Neutrophil (primary cell): ENCODE measurements at regions not wholly inside any gene's neighbourhood (a gene's known extent, or its start where the extent isn't known, plus 50 kb on each side); places are given as distances from the start of the nearest gene placed in this dataset.

Experiments
- H3K27ac ChIP-seq: fragments of 200-600 bp; sonication (generic); 2 replicates; pipeline ENCODE4 v1.5.1; 2016; ENCODE audit warnings: mild to moderate bottlenecking, moderate library complexity
- H3K27me3 ChIP-seq: fragments of 200-600 bp; sonication (generic); 2 replicates; pipeline ENCODE4 v1.6.0; 2016; ENCODE audit warnings: mild to moderate bottlenecking
- H3K36me3 ChIP-seq: fragments of 200-600 bp; sonication (generic); 2 replicates; pipeline ENCODE4 v1.5.1; 2017
- H3K4me1 ChIP-seq, 2 experiments: fragments of 200-600 bp in 1 of 2; sonication (generic) in 1 of 2; 1 replicate in 1 of 2; 2 replicates in 1 of 2; pipeline versions ENCODE4 v1.5.1 to v1.6.1; 2013 to 2016; ENCODE audit warnings: low read depth in 1 of 2, low read length in 1 of 2, mild to moderate bottlenecking in 1 of 2, moderate library complexity in 1 of 2; ENCODE audit not compliant: control insufficient read depth in 1 of 2, insufficient read depth in 1 of 2
- H3K4me3 ChIP-seq, 2 experiments: fragments of 200-600 bp in 1 of 2; sonication (generic) in 1 of 2; 1 replicate in 1 of 2; 2 replicates in 1 of 2; pipeline ENCODE4 v1.5.1; 2013 to 2016; ENCODE audit warnings: low read depth in 1 of 2, low read length in 1 of 2, mild to moderate bottlenecking in 1 of 2, moderate library complexity in 1 of 2
- H3K9me3 ChIP-seq: fragments of 200-600 bp; sonication (generic); 2 replicates; pipeline ENCODE4 v1.5.1; 2016
- TF ChIP-seq, protein P1 (sequence below): fragments of 200-600 bp; sonication (generic); IDR thresholded peaks from 2 replicates; pipeline ENCODE4 v1.5.1; 2016; ENCODE audit warnings: antibody characterized with exemption

DNA sequence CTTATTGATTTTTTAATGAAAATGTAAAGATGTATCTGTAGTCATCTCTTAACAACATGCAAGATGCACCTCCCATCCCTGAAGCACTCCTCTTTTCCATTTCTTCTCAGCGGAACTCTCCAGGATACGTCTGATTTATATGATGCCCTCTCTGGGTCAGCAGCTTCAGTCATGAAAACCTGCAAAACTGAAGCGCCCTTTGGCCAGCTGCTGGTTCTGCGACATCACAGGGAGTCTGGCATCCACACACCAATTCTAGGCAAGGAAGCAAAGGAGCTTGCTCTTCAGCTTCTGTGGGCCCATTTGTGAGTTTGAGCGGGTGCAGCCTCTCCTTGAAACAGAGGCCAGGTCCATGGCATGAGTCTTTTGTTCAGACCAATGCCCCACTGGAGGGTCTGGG, 1253.3 kb downstream of the TBC1D22A start:
- Histone ChIP-seq H3K9me3 (no peaks in the 10 kb centered on the region), H3K4me1 (no peaks in the 10 kb centered on the region)
- TF ChIP-seq, protein P1, sequence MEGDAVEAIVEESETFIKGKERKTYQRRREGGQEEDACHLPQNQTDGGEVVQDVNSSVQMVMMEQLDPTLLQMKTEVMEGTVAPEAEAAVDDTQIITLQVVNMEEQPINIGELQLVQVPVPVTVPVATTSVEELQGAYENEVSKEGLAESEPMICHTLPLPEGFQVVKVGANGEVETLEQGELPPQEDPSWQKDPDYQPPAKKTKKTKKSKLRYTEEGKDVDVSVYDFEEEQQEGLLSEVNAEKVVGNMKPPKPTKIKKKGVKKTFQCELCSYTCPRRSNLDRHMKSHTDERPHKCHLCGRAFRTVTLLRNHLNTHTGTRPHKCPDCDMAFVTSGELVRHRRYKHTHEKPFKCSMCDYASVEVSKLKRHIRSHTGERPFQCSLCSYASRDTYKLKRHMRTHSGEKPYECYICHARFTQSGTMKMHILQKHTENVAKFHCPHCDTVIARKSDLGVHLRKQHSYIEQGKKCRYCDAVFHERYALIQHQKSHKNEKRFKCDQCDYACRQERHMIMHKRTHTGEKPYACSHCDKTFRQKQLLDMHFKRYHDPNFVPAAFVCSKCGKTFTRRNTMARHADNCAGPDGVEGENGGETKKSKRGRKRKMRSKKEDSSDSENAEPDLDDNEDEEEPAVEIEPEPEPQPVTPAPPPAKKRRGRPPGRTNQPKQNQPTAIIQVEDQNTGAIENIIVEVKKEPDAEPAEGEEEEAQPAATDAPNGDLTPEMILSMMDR, result no peak

DNA sequence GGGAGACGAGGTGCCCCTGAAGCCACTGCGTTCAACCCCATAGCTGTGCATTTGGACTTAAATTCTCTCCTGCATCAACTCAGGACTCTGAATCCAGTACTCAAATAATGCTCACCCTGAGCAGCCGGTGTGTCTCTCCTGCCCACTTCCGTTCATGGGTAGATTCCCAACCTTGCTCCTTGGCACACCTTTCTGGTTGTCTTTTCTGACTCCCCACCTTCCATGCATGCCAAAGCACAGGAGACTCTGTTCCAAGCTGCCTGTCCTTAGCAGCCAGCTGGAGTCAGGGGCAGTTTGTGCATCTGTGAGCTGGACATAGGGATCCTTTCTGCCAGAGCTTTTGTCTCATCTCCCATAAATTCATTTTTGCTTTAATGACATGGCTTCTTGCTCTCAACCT, 1242.5 kb downstream of the TBC1D22A start:
- Histone ChIP-seq H3K9me3 (no peaks in the 10 kb centered on the region), H3K4me1 (no peaks in the 10 kb centered on the region), H3K27me3 (no peaks in the 10 kb centered on the region), H3K4me3 (no peak overlapping the region), H3K27ac (no peak overlapping the region), H3K36me3 (no peaks in the 10 kb centered on the region)
- TF ChIP-seq, protein P1, result no peak

More for the DNA sequence above, 1253.3 kb downstream of the TBC1D22A start:
- Histone ChIP-seq H3K36me3 (no peaks in the 10 kb centered on the region), H3K4me3 (no peak overlapping the region), H3K27ac (no peak overlapping the region), H3K27me3 (no peaks in the 10 kb centered on the region)

DNA sequence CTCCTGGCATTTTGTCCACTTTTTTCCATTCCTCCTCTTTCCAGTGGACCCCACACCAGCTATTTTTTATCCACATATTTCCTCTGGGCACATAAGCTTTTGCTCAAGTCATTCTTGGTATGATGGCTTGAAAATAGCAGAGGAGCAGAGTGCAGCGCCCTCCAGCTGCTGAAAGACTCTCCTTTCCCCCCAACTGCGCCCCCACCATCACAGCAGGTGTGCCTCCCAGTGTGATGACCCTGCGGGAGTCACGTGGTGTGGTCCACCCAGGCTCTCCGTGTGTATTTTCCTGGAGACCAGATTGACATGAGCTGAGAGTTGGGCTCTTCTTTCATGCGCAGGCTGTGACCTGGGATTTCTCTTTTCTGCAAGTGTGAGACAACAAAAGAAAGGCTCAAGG, 1241.6 kb downstream of the TBC1D22A start:
- TF ChIP-seq, protein P1, result no peak
- H3K36me3 ChIP-seq, result no peaks in the 10 kb centered on the region
- H3K27ac ChIP-seq, result no peak overlapping the region
- H3K4me1 ChIP-seq, result no peaks in the 10 kb centered on the region
- no peaks in the 10 kb centered on the region for H3K9me3 ChIP-seq
- no peaks in the 10 kb centered on the region for H3K27me3 ChIP-seq
- no peak overlapping the region for H3K4me3 ChIP-seq

DNA sequence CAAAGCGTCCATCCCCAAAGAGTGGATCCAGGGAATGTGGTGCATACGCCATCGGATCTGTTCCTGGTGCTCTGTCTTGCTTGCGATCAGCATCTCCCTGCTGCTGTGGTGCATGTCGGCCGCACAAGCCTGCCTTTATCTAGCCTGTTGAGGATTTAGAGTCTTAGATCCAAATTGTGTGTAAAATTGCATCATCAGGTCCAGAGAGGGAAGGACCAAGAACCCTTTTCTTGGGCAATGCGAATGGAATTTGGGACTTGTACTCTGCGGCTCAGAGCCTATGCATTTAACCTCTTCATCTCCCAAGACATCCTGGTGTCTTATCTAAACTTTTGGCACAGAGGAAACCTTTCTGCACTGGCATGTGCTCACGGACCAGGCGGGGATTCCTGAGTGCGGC, 1238.7 kb downstream of the TBC1D22A start:
- Histone ChIP-seq H3K27me3 (no peaks in the 10 kb centered on the region), H3K27ac (no peak overlapping the region), H3K36me3 (no peaks in the 10 kb centered on the region), H3K9me3 (no peaks in the 10 kb centered on the region), H3K4me1 (no peaks in the 10 kb centered on the region), H3K4me3 (no peak overlapping the region)
- TF ChIP-seq, protein P1, result no peak

DNA sequence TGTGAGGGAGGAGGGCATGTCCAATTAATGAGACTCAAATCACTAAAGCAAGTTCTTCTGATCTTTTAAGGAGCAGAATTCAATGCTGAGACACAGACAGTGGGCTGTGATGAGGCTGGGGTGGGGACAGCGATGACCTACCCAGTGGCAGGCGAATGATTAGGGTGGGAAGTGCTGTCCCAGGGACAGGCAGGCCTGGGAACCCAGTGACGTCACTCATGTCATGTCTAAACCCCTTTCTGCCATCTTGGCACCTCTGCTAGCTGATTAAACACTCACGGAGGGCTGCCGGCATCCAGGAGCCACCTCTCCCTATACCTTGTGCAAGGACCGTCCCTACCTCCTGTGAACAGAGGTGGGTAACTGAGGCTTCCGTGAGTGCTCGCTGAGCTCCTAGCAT, 1235.2 kb downstream of the TBC1D22A start:
- H3K27ac ChIP-seq, result no peak overlapping the region
- H3K4me3 ChIP-seq, result no peak overlapping the region
- TF ChIP-seq, protein P1, result no peak
- H3K4me1 ChIP-seq, result no peaks in the 10 kb centered on the region
- H3K9me3 ChIP-seq, result no peaks in the 10 kb centered on the region
- H3K27me3 ChIP-seq, result no peaks in the 10 kb centered on the region
- H3K36me3 ChIP-seq, result no peaks in the 10 kb centered on the region

DNA sequence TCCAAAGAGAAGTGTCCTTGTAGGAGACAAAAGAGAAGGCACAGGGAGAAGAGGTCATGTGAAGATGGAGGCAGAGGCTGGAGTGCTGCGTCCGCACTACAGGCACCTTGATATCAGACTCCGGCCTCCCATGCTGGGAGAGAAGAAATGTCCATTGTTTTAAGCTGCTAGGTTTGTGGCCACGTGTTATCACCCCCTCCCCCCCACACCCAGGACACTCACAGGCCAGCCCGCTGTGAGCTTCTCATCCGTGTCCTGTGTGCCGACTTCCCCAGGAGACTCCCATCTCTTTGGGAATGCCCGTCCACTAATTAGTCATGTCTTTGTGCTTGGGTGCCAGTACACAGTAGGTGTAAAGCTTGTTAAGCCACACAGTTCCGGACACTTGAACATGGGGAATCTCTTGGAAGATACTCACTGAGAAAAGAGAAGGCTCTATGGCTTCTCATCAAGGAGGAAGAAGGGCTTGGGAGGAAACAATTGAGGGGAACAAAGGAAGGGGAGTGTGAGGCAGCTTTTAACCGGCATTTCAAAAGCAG, 1234.7 kb downstream of the TBC1D22A start:
- no peaks in the 10 kb centered on the region for H3K9me3 ChIP-seq
- no peaks in the 10 kb centered on the region for H3K36me3 ChIP-seq
- no peak overlapping the region for H3K27ac ChIP-seq
- TF ChIP-seq, protein P1, result no peak
- no peak overlapping the region for H3K4me3 ChIP-seq
- no peaks in the 10 kb centered on the region for H3K4me1 ChIP-seq
- H3K27me3 ChIP-seq, result no peaks in the 10 kb centered on the region
